ENCODE measurements at regions not wholly inside any gene's neighbourhood (a gene's known extent, or its start where the extent isn't known, plus 50 kb on each side); places are given as distances from the start of the nearest gene placed in this dataset.

- no peaks in the 10 kb centered on the region for H3K4me1 Mint-ChIP-seq
- peaks cover 8% of the 10 kb centered on the region for H3K9me3 Mint-ChIP-seq
- no peaks in the 10 kb centered on the region for H3K27me3 Mint-ChIP-seq
- no peak overlapping the region for H3K4me3 Mint-ChIP-seq
- no peak overlapping the region for H3K27ac Mint-ChIP-seq
- no peaks in the 10 kb centered on the region for H3K36me3 Mint-ChIP-seq
Observed at GRCh38 chr5:144086295-144086694, 84.2 kb downstream of the YIPF5 start.

- Mint-ChIP-seq H3K27ac (no peak overlapping the region), H3K9me3 (no peaks in the 10 kb centered on the region), H3K36me3 (no peaks in the 10 kb centered on the region), H3K4me1 (no peaks in the 10 kb centered on the region), H3K27me3 (no peaks in the 10 kb centered on the region), H3K4me3 (no peak overlapping the region)
Observed at GRCh38 chr5:144087576-144087975, 82.9 kb downstream of the YIPF5 start.

GRCh38 chr5:144088206-144089064 lies 82.0 kb downstream of the YIPF5 start:
- no peaks in the 10 kb centered on the region for H3K4me1 Mint-ChIP-seq
- no peak overlapping the region for H3K27ac Mint-ChIP-seq
- no peak overlapping the region for H3K4me3 Mint-ChIP-seq
- no peaks in the 10 kb centered on the region for H3K36me3 Mint-ChIP-seq
- H3K9me3 Mint-ChIP-seq = no peaks in the 10 kb centered on the region
- H3K27me3 Mint-ChIP-seq = no peaks in the 10 kb centered on the region

GRCh38 chr5:144089401-144090021 lies 80.9 kb downstream of the YIPF5 start:
- no peaks in the 10 kb centered on the region for H3K36me3 Mint-ChIP-seq
- peaks cover 6% of the 10 kb centered on the region for H3K4me1 Mint-ChIP-seq
- no peak overlapping the region for H3K4me3 Mint-ChIP-seq
- no peaks in the 10 kb centered on the region for H3K27me3 Mint-ChIP-seq
- H3K27ac Mint-ChIP-seq = no peak overlapping the region
- no peaks in the 10 kb centered on the region for H3K9me3 Mint-ChIP-seq

GRCh38 chr5:144092508-144092907 lies 78.0 kb downstream of the YIPF5 start:
- Mint-ChIP-seq H3K9me3 (peaks cover 7% of the 10 kb centered on the region), H3K27me3 (no peaks in the 10 kb centered on the region), H3K36me3 (peaks cover 1% of the 10 kb centered on the region), H3K4me3 (no peak overlapping the region), H3K27ac (no peak overlapping the region), H3K4me1 (peaks cover 6% of the 10 kb centered on the region)

GRCh38 chr5:144093400-144093799 lies 77.1 kb downstream of the YIPF5 start:
- peaks cover 7% of the 10 kb centered on the region for H3K9me3 Mint-ChIP-seq
- H3K4me1 Mint-ChIP-seq = peaks cover 6% of the 10 kb centered on the region
- no peak overlapping the region for H3K4me3 Mint-ChIP-seq
- no peak overlapping the region for H3K27ac Mint-ChIP-seq
- no peaks in the 10 kb centered on the region for H3K27me3 Mint-ChIP-seq
- peaks cover 1% of the 10 kb centered on the region for H3K36me3 Mint-ChIP-seq

- Mint-ChIP-seq H3K36me3 (peaks cover 1% of the 10 kb centered on the region), H3K27ac (no peak overlapping the region), H3K27me3 (no peaks in the 10 kb centered on the region), H3K9me3 (peaks cover 7% of the 10 kb centered on the region), H3K4me3 (no peak overlapping the region), H3K4me1 (peaks cover 6% of the 10 kb centered on the region)
Observed at GRCh38 chr5:144093868-144094267, 76.6 kb downstream of the YIPF5 start.

GRCh38 chr5:144100702-144101101 lies 69.8 kb downstream of the YIPF5 start:
- no peaks in the 10 kb centered on the region for H3K36me3 Mint-ChIP-seq
- no peak overlapping the region for H3K4me3 Mint-ChIP-seq
- H3K27ac Mint-ChIP-seq = no peak overlapping the region
- no peaks in the 10 kb centered on the region for H3K4me1 Mint-ChIP-seq
- H3K9me3 Mint-ChIP-seq = peaks cover under 1% of the 10 kb centered on the region
- H3K27me3 Mint-ChIP-seq = no peaks in the 10 kb centered on the region

- Mint-ChIP-seq H3K4me3 (no peak overlapping the region), H3K36me3 (no peaks in the 10 kb centered on the region), H3K9me3 (no peaks in the 10 kb centered on the region), H3K27ac (no peak overlapping the region), H3K4me1 (no peaks in the 10 kb centered on the region), H3K27me3 (no peaks in the 10 kb centered on the region)
Observed at GRCh38 chr5:144101616-144102015, 68.8 kb downstream of the YIPF5 start.

GRCh38 chr5:144102361-144102760 lies 68.1 kb downstream of the YIPF5 start:
- Mint-ChIP-seq H3K36me3 (no peaks in the 10 kb centered on the region), H3K4me3 (no peak overlapping the region), H3K27me3 (no peaks in the 10 kb centered on the region), H3K9me3 (no peaks in the 10 kb centered on the region), H3K4me1 (no peaks in the 10 kb centered on the region), H3K27ac (no peak overlapping the region)

GRCh38 chr5:144102979-144103378 lies 67.5 kb downstream of the YIPF5 start:
- H3K36me3 Mint-ChIP-seq = no peaks in the 10 kb centered on the region

GRCh38 chr5:144103611-144104485 lies 66.6 kb downstream of the YIPF5 start:
- no peak overlapping the region for H3K4me3 Mint-ChIP-seq
- H3K27me3 Mint-ChIP-seq = no peaks in the 10 kb centered on the region
- no peaks in the 10 kb centered on the region for H3K36me3 Mint-ChIP-seq
- no peaks in the 10 kb centered on the region for H3K4me1 Mint-ChIP-seq
- H3K9me3 Mint-ChIP-seq = no peaks in the 10 kb centered on the region
- H3K27ac Mint-ChIP-seq = no peak overlapping the region

More at GRCh38 chr5:144102979-144103378, 67.5 kb downstream of the YIPF5 start:
- no peak overlapping the region for H3K27ac Mint-ChIP-seq
- no peaks in the 10 kb centered on the region for H3K27me3 Mint-ChIP-seq
- H3K4me1 Mint-ChIP-seq = no peaks in the 10 kb centered on the region
- H3K4me3 Mint-ChIP-seq = no peak overlapping the region
- no peaks in the 10 kb centered on the region for H3K9me3 Mint-ChIP-seq

GRCh38 chr5:144105371-144105770 lies 65.1 kb downstream of the YIPF5 start:
- no peaks in the 10 kb centered on the region for H3K4me1 Mint-ChIP-seq
- no peak overlapping the region for H3K4me3 Mint-ChIP-seq
- H3K9me3 Mint-ChIP-seq = no peaks in the 10 kb centered on the region
- no peaks in the 10 kb centered on the region for H3K36me3 Mint-ChIP-seq
- no peaks in the 10 kb centered on the region for H3K27me3 Mint-ChIP-seq
- H3K27ac Mint-ChIP-seq = no peak overlapping the region

- H3K36me3 Mint-ChIP-seq = no peaks in the 10 kb centered on the region
- no peak overlapping the region for H3K27ac Mint-ChIP-seq
- H3K4me1 Mint-ChIP-seq = no peaks in the 10 kb centered on the region
- peaks cover 1% of the 10 kb centered on the region for H3K27me3 Mint-ChIP-seq
- no peaks in the 10 kb centered on the region for H3K9me3 Mint-ChIP-seq
- H3K4me3 Mint-ChIP-seq = no peak overlapping the region
Observed at GRCh38 chr5:144108131-144108530, 62.3 kb downstream of the YIPF5 start.
